GM12873 (cell line): ENCODE measurements at regions not wholly inside any gene's neighbourhood (a gene's known extent, or its start where the extent isn't known, plus 50 kb on each side); places are given as distances from the start of the nearest gene placed in this dataset.

ENCODE experiments used
- CTCF ChIP-seq: IDR thresholded peaks from 2 replicates; pipeline ENCODE4 v1.5.1; 2012; ENCODE audit warnings: low read depth, mild to moderate bottlenecking, moderate library complexity, low read length, control low read depth; ENCODE audit not compliant: insufficient read depth; ENCODE audit errors: missing control alignments

DNA sequence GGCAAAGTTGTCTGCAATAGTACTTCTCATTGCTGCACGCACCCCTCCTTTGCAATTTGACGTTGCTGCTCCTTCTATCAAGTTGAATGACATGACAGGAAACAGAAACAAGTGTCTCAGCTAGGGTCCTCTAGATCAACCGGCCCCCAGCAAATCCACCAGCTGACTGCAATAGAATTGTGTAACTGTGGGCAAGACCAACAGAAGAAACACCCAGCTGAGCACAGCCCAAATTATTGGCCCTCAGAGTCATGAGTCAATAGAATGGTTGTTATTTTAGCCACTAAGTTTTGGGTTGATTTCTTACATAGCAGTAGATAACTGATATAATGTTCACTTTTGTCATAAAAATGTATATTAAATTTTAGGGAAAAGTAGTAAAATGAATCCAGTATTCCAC lies 202.7 kb downstream of the MAFB start:
- TF ChIP-seq CTCF, result no peak

DNA sequence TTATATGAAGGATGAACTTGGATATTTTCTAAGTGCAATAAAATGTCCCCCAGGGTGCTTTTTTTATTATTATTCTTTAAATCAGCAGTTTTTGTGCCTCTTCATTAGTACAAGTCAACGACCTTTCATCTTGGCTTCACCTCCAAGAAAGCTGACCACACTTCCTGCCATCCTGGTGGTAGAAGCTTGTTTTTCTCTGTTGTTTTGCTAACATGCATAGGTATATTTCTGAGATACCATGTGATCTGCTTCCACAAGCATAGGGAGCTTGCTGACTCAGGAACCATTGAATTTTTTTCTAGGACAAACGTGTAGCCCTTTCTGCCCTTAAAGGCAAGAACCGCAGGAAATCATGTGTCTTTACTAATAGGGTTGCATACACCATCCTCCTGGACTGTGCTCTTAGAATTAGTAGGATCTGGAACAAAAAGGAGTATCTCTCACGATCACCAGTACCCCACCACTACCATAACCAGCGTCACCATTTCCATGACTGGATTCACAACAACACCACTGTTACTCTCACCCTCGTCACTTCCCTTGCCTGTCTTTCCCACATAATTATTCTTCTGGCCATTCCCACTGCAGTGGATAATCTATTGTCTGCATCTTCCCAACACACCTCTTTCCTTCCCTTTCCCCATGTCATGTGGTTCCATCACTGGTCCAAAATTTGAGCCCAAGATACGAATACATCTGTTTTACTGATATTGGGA lies 207.1 kb downstream of the MAFB start:
- TF ChIP-seq CTCF, result no peak

GRCh38 chr20:40481337-40481736 lies 207.7 kb downstream of the MAFB start:
- no peak for TF ChIP-seq CTCF

- TF ChIP-seq CTCF, result no peak
Measured at GRCh38 chr20:40477805-40478204, 211.2 kb downstream of the MAFB start.

DNA sequence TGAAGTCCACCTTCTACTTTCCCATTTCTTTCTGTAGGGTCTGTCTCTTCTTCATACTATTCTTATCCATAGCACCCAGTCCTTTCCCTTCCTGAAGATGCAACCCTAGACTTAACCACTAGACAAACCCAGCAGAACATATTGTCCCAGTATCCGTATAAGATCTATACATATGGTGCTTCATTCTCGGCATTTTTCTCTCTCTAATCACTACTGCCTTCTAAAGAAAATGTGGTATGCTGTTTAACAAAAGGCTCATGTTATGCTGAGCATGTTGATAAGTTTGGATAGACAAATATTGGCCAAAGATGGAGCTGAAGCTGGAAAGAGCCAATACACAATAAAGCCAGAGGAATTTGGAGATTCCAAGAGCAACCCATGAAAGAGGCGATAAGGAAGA lies 212.6 kb downstream of the MAFB start:
- no peak for TF ChIP-seq CTCF

DNA sequence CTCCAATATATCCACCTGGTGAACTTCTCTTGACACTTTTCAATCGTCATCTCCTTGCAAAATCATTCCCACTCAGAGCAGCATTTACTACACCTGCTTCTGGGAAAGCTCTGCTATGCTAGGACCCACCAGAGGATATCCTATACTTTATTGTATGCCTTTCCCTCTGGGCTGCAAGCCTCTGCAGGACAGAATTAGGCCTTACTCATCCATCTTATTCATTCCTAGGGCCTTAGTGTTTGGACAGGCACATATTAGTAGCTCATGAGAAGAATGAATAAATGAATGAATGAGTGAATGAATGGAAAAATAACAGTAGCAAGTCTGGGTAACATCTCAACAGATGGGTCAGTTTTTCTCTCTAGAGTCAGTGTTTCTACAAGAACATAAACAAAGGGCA lies 216.1 kb downstream of the MAFB start:
- no peak for TF ChIP-seq CTCF

GRCh38 chr20:40471261-40471629 lies 217.8 kb downstream of the MAFB start:
- TF ChIP-seq CTCF, result peak; percentile 21
